Stimulated activated CD4-positive, alpha-beta T cell treated with anti-CD3 and anti-CD28 coated beads, Interleukin-4, amount 100 ng/mL, for 48 hours (primary cell): ENCODE measurements at regions not wholly inside any gene's neighbourhood (a gene's known extent, or its start where the extent isn't known, plus 50 kb on each side); places are given as distances from the start of the nearest gene placed in this dataset.

Source experiments
- DNase-seq, 2 donors: peaks; one replicate each; pipeline ENCODE4 v3.0.0-alpha.2; 2020; ENCODE audit warnings: low read depth in 2 of 2

DNA sequence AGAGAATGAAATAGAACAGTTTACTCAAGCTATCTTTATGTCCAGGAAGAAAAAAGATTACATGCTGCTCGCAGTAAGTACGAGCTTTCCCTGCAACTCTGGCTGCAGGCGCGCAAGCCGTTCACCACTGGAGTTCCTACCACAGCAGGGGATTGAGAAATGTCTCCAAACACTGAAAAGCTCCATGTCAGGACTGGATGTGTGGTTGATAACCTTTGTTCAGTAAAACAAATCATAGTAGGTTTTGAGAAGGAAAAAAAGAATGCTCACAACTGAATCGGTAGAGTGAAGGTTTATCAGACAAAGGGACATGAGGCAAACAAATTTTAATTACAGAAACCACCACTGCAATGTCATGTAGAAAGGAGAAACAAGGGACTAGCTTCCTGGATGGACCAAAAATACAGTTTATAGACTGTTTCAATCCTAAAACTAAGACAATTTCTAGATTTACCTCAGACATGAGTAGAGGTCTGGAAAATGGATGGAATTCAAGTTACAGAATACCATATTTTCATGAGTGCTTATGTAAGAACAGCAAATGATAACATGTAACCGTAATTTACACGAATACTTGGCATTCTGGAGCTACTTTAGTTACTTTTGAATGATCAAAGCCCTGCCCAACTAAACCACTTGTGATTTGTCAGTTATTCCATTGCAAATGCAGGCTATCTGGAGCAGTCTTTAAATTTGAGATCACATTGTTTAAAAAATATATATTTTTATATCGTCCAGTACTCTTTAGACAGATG, 471.1 kb downstream of the SHQ1 start:
- no peak for DNase-seq

DNA sequence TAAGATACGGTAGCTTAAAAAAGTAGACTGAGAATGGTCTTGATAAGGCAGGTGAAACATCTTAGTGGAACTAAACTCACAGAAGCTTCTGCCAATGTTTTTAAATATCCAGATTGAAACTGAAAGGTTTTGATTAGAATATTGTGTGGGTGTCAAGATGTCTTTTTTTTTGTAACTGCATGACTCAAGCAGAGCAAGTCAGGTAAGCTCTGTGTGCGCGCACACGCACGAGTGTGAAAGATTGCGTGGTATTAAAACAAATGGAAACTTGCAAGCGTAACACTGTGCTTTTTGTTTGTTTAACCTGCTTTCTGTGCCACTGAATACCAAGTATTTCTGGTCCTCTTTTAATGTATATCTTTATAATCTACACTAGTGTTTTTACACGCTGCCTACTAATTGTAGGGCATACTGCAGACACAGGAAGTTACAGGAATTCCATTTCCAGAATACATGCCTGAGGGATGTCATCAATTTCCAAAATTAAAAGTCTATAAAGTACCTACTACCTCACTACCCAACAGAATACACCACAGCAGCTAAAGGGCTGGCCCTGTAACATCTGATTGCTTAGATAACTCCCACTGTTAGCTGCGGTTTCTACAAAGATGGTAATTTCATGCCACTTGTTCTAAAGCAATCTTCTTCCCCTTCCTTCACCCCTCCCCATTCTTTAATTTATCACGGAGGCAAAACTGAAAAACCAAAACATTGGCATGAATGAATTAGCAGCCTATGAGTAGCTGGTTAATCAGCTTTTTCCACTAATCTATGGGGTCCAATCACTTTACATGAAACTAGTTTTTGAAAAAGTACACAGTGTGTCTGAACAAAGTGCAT, 472.8 kb downstream of the SHQ1 start:
- peak; percentile 7 to 30 for DNase-seq

DNA sequence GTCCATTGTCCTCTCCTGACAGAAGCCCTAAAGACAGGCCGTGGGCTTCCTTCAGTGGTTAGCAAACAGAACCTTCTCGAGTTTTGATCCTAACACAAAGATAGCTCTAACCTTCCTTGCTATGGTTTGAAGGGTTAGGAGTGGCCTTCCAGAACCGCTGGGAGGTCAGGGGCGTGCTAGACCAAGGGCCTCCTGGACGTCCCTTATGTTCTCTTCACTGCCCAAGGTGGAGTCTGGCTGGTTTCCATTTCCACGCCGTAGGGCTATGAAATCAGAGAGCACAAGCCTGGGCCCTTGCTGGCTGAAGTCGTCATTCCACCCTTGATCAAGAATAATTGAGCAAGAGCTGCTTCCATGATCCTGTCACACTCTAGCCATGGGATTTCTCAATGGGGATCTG, 475.1 kb downstream of the SHQ1 start:
- DNase-seq = no peak

DNA sequence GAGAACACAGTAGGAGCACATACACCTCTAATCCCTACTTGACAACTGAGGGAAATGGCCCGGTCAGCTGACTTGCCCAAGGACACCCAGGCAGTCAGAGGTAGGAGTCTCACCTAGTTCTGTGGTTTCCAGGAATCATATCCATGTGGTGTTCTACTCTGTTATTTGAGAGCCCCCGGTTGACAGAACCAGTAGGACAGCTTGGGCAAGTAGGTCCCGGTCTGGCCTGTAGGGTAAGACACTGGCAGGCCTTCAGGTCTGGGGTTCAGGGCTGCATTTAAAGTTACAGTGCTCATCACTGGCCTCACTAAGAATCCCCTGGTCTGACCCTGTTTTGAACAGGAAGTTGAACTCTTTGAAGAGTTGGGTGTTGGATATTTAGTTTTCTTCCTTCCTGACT, 476.1 kb downstream of the SHQ1 start:
- no peak for DNase-seq

DNA sequence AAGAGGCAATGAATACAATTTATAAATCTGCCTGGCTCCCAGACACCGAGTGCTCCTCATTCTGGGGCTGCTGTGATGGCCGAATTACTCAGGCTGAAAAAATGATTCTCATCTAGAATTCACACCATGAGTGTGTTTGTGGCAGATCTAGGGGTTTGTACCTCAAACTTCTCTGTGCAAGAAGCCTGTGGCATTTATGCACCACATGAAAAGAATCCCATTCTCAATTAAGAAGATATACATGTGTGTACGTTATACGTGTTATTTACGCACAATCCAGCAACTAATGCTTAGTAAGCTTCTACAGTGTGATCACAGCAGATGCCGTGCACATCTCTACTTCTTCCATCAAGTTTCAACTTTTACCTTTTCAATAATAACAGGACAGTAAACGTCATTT, 476.8 kb downstream of the SHQ1 start:
- no peak for DNase-seq

DNA sequence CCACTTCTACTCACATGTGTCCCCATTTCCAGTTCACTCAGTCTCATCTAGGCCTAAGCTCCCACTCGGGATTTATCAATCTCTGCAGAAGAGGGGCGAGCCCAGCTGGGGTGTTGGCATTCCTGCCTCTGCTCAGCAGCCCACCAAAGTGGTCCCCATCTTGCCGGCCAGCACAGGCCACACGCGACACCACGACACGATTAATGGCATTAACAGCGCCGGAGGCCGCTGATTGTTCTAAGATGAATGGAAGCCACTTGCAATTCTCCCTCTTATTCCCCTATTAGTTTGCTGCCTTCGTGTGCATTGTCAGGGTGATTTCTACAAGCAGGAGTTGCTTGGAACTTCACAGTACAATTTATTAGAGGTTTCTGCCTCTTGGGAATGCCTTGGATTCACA, 477.3 kb downstream of the SHQ1 start:
- DNase-seq = no peak

DNA sequence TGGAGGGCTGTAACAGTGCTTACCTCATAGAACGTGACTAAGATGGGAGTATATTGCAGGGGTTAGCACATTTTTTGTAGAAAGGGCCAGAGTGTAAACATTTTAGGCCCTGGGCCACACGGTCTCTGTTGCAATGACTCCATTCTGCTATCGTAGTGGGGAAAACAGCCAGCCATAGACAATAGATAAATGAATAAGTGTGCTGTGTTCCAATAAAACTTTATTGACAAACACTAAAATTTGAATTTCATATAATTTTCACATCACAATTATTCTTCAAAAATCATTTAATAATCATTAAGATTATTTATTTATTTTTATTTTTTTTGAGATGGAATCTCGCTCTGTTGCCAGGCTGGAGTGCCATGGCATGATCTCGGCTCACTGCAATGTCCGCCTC, 478.6 kb downstream of the SHQ1 start:
- no peak for DNase-seq

DNA sequence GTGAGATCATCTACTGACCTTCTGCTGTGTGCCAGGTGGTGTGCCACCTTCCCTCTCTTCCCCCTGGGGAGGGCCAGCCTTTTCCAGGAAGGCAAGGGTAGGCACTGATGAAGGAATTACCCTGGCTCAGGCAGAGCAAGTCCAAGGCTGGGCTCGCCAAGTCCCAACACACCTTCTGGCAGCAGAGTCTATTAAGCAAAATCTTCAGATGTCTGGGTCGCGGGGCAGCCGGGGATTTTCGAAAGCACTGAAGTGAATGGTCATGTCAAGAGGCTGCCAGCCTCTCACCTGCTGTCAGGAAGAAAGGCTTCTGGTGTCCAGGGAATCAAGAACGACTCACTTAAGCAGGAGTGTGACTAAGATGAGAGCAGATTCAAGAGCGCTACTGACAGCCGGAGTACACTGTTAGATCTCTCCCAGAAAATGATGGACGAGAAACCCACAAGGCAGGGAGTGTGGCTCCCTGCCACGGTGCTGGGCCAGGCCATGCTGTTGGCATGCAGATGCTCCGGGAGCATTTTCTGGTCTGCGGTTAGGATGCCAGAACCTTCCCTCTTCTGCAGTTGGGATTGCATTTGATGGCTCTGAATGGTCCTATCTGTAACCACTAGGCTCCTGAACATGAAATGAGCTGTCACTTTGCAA, 479.8 kb downstream of the SHQ1 start:
- no peak for DNase-seq

DNA sequence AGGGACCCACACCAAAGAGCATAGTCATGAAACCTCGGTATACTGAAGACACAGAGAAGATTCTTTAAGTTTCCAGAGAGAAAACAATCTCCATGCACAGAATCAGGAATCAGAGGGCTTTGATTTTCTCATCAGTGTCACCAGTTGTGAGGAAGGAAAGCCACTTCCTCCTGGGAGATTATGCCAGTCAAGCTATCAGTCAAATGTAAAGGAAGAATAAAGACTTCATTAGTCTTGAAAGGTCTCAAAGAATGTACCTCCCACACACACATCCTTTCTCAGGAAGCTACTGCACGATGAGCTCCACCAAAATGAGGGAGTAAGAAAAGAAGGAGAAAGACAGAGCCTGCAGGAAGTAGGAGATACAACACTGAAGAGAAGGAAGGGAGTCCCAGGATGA, 486.3 kb downstream of the SHQ1 start:
- DNase-seq = no peak

DNA sequence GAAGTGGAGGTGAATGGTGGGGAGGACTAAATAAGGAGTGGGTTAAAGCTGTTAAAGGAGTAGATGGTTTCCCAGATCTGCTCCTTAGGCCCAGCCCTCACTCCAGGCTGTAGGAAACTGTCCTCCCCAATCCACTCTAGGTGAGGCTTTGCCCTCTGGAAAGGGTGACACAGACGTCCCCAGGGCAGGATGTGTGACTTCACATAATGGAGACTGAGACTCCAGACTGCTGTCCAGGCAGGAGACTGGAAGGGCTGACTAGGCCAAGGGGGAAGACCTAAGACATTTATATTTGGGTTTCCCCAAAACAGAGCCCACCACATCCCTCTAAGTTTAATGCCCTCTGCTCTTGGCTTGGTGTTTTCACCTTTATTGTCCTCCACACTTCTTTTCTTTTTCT, 488.5 kb downstream of the SHQ1 start:
- DNase-seq = no peak

DNA sequence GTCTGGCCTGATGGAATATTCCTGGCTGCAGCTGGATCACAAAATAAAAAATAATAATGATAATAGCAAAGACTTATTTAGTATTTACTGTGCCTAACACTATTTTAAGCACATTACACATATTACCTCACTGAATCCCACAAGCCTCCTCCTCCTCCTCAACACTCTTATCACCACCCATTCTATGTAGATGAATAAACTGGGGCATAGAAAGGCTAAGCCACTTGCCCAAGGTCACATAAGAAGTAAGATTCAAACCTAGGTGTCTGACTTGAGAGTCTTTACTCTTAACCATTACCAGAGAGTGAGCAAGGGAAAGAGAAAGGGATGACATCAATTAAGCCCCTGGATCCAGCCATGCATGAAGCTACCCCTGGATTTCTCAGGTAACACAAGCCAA, 493.1 kb downstream of the SHQ1 start:
- no peak for DNase-seq

DNA sequence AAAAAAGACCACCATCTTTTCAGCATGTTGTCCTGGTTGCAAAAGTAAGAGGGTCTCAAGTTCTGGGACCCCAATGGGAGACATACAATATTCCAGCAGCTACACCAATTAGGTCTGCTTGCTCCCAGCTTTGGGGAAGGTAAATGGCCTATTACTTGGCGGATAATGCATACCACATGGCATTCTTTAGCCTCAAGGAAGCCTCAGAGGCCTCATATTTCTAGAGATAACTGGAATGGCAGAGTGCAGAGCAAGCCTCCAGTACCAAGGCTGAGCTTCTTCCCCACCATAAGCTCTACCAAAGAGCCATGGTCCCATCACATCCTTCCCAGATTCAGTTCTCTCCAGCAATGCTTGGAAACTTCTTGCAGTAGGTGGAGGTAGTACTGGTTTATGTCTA, 493.8 kb downstream of the SHQ1 start:
- no peak for DNase-seq

DNA sequence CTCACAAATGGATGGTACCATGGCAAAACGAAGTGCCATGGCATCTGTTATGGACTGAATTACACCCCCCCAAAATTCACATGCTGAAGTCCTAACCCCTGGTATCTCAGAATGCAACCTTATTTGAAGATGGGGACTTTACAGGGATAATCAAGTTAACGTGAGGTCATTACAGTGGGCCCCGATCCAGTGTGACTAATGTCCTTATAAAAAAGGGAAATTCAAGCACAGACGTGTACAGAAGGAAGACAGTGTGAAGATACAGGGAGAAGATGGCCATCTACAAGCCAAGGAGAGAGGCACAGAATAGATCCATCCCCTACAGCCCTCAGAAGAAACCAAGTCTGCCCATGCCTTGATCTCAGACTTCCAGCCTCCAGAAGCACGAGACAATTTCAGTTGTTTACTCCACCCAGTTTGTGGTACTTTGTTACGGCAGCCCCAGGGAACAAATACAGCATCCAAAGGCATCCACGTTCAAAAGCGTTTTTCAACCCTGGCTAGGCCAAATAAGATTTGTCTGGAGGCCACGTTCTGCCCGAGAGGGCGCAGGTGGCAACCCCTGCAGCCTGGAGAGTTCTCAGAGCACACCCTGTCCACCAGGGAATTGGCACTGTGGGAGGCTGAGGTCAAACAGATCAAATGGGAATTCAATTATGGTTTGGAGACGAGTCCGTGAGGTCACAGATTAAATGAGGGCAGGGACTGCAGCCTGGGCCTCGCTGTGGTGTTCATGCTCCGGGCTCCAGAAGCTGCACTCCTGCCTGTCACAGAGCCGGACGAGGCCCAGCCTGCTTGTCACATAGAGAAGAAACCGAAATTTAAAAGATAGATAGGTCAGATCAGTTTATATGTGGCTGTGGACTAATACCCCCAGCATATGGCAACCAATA, 494.8 kb downstream of the SHQ1 start:
- DNase-seq = no peak

DNA sequence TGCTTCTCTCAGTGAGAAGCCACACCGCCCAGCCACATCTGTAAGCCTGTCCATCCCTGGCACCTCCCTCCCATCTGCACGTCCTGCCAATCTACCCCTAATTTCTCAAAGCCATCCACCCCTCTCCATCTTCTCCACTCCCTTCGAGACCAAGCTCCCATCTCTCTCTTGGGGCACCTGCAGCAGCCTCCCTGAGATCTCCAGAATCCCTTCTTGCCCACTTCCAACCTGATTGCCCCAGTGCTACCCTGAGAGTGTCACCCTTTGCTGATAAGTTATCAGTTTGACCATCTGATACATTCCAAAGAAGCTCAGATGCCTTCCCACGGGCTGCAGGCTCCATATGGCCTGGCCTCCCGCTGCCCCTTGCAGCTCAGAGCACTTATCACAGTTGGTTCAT, 496.1 kb downstream of the SHQ1 start:
- no peak for DNase-seq

DNA sequence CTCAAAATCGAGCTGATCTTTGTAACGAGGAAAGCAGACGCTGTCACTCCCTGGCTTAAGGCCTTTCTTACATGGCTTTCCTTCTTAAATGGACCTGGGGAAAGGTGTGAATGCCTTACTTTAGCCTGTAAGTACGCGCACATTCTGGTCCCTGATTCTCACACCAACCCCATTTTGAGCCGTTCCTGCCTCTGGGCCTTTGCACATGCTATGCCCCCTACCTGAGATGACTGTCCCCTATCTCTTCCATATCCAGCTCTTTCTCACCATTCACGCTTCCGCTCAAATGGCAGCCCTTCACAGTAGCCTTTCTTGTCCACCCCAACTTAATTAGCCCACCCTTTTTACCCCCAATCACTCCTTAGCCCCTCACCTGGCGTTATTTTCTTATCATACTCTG, 496.7 kb downstream of the SHQ1 start:
- DNase-seq = no peak

DNA sequence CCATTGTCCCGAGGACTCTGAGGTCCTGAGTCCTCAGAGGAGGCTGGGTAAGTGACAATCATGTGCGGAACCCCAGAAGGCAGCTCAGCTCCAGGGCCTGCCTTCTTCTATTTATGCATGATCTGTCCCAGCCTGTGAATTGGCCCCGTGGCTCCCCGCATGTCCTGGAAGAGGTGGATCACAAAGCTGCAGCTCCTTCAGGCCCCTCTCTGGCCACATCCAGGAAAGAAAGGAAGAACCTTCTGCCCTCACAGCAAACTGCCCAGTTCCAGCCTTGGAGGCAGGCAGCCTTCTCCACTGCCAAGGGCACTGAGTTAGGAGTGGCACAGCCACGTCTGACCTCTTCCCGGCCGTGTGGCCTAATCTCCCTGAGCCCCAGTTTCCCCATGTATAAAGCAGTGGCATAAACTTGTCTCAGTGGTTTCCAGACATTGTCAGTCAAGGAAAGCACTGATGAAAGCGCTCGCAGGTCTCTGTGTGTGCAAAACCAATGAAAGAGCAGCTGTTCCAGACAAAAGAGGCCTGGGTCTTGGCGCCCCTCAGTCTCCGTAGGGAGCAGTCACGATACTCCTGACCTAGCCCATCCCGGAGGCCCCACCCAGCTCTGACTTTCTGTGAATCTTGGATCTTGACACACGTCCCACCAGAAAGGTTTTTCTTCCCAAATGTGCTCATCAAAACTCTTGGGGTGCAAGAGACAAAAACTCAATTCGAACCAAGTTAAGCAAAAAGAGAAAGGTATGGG, 497.3 kb downstream of the SHQ1 start:
- DNase-seq = no peak

DNA sequence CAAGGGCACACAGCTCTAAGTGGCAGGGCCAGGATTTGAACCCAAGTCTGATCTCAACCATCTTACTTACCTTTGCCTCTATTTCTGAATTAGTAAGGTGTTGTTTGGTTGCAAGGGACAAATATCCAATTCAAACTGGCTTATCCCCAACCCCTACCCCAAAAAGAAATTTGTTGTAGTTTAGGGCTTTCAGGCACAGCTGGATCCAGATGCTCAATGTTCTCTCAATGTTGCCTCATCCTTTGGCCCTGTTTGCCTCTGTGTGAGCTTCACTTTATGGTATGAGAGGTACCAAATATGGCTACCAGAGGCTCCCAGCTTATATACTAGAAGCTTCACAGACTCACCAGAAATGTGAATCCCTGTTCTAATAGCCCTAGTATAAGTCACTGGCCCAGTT, 499.9 kb downstream of the SHQ1 start:
- DNase-seq = no peak

DNA sequence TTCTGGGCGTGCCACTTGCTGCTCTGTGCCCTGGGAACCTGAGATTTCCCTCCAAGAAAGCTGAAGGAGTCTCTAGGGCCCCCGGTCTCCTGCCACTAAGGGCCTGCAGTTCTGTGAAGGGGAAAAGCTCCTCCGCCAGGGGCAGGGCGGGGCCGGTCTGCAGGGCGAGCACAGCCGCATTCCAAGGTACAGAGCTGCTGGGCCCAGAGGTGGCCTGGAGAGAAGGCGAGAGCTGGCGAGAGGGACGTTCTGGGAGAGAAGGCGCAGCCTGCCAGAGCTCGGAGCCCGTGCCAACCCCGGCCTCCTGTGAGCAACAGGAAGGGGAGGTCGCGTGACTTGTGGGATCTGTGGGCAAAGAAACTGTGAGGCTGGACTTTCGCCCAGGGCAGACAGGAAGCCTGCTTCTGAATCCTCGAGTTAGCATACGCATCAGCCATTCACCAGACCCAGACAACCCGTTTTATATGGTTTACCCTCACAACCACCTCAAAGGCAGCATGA, 500.4 kb downstream of the SHQ1 start:
- peak; percentile 46 to 54 for DNase-seq

DNA sequence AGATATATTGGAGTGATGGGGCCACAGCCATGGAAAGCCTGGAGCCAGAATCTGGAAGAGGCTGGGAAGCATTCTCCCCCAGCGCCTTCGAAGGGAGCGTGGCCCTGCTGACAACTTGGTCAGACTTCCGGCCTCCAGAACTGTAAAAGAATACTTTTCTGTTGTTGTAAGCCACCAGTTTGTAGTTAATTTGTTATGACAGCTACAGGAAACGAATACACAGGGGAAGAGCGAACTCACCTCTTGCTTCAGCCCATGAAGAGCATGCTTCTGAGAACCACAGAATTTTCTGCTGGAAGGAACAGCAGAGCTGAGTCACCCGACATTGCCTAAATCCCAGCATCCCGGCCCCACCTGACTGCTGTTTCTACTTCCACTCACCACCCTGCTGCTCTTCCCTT, 501.7 kb downstream of the SHQ1 start:
- DNase-seq = no peak

DNA sequence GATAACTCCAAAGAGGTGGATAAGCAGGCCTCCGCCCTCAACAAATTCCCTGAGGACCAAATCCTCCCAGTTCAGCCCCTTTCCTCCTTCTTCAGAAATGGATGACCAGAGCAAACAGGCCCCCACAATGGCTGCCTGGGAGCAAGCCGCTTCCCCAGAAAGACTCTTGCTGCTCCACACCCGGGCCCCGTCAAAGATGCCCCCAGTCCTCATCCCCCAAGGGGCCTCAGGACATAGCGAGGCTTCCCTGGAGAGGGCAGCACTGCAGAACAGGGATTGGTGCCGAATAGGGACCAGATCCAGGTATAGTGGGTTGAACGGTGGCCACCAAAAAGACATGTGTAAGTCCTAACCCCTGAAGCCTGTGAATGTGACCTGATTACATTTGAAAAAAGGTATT, 502.3 kb downstream of the SHQ1 start:
- no peak for DNase-seq
